Keratinocyte (primary cell): ENCODE measurements at regions not wholly inside any gene's neighbourhood (a gene's known extent, or its start where the extent isn't known, plus 50 kb on each side); places are given as distances from the start of the nearest gene placed in this dataset.

Source experiments
- DNase-seq: peaks from one replicate; pipeline ENCODE4 v3.0.0-alpha.2; 2011; ENCODE audit warnings: low read depth, missing footprints, low spot score
- FAIRE-seq: peaks from 2 replicates; lab custom pipeline; 2011; peaks lifted over from hg19 to GRCh38; lab: Jason Lieb, UNC
- H2AFZ ChIP-seq: 2 replicates; pipeline ENCODE4 v1.6.0; 2012; ENCODE audit warnings: low read length, control low read depth, inconsistent platforms; ENCODE audit not compliant: control insufficient read depth
- H3K27ac ChIP-seq: 2 replicates; pipeline ENCODE4 v1.5.1; 2011; ENCODE audit warnings: low read length; ENCODE audit not compliant: control insufficient read depth, insufficient read depth
- H3K27me3 ChIP-seq: 3 replicates; pipeline ENCODE4 v1.6.0; 2011; ENCODE audit warnings: low read length; ENCODE audit not compliant: control insufficient read depth, insufficient read depth; ENCODE audit errors: extremely low read depth
- H3K36me3 ChIP-seq, 2 experiments: 2 replicates in 1 of 2; 3 replicates in 1 of 2; pipeline ENCODE4 v1.5.1; 2011; ENCODE audit warnings: low read length in 2 of 2, mild to moderate bottlenecking in 1 of 2; ENCODE audit not compliant: control insufficient read depth in 2 of 2, insufficient read depth in 2 of 2; ENCODE audit errors: extremely low read depth in 1 of 2
- H3K4me1 ChIP-seq: 3 replicates; pipeline ENCODE4 v1.5.1; 2011; ENCODE audit warnings: low read length; ENCODE audit not compliant: control insufficient read depth, insufficient read depth; ENCODE audit errors: extremely low read depth
- H3K4me2 ChIP-seq: 3 replicates; pipeline ENCODE4 v1.6.0; 2011; ENCODE audit warnings: low read depth, low read length; ENCODE audit not compliant: control insufficient read depth, insufficient read depth; ENCODE audit errors: extremely low read depth
- H3K4me3 ChIP-seq, 3 experiments: fragments of 200-600 bp in 1 of 3; sonication (generic) in 1 of 3; 2 replicates in 2 of 3; 3 replicates in 1 of 3; pipeline ENCODE4 v1.5.1; 2011 to 2016; ENCODE audit warnings: low read length in 3 of 3, mild to moderate bottlenecking in 3 of 3, control low read depth in 2 of 3, inconsistent platforms in 1 of 3, low read depth in 1 of 3, mixed read lengths in 1 of 3, mixed run types in 1 of 3, moderate library complexity in 1 of 3; ENCODE audit not compliant: control insufficient read depth in 2 of 3, insufficient read depth in 2 of 3; ENCODE audit errors: extremely low read depth in 1 of 3
- H3K79me2 ChIP-seq: 2 replicates; pipeline ENCODE4 v1.6.0; 2012; ENCODE audit warnings: low read length; ENCODE audit not compliant: control insufficient read depth, insufficient read depth
- H3K9ac ChIP-seq: 3 replicates; pipeline ENCODE4 v1.6.0; 2011; ENCODE audit warnings: low read length; ENCODE audit not compliant: control insufficient read depth, insufficient read depth; ENCODE audit errors: extremely low read depth
- H3K9me1 ChIP-seq: 3 replicates; pipeline ENCODE4 v1.6.0; 2011; ENCODE audit warnings: low read length; ENCODE audit not compliant: control insufficient read depth, insufficient read depth; ENCODE audit errors: extremely low read depth
- H3K9me3 ChIP-seq: 2 replicates; pipeline ENCODE4 v1.5.1; 2012; ENCODE audit warnings: low read depth, low read length; ENCODE audit not compliant: control insufficient read depth
- H4K20me1 ChIP-seq: 3 replicates; pipeline ENCODE4 v1.6.0; 2011; ENCODE audit warnings: low read length; ENCODE audit not compliant: control insufficient read depth, insufficient read depth; ENCODE audit errors: extremely low read depth
- EZH2 ChIP-seq: IDR thresholded peaks from one replicate; pipeline ENCODE4 v1.6.1; 2012; ENCODE audit warnings: inconsistent platforms, mild to moderate bottlenecking, low read length, moderate library complexity
- dilution Hi-C: fragments of 300-500 bp; cut with MboI; formaldehyde crosslinking; loops from one replicate; pipeline ENCODE4 v1.7.0; 2020; ENCODE audit warnings: low sequenced_read_pairs; ENCODE audit not compliant: extremely low pct_ligation_motif_present
- TF ChIP-seq, protein P1 (sequence below), 3 experiments: IDR thresholded peaks in 1 of 3; conservative IDR thresholded peaks in 1 of 3; optimal IDR thresholded peaks in 1 of 3; 2 replicates in 2 of 3; 3 replicates in 1 of 3; pipeline versions ENCODE3 to v1.5.1; 2011; ENCODE audit warnings: low read length in 3 of 3, mild to moderate bottlenecking in 3 of 3, moderate library complexity in 2 of 3, control low read depth in 1 of 3, inconsistent platforms in 1 of 3; ENCODE audit not compliant: insufficient read depth in 2 of 3; ENCODE audit errors: extremely low read depth in 1 of 3

DNA sequence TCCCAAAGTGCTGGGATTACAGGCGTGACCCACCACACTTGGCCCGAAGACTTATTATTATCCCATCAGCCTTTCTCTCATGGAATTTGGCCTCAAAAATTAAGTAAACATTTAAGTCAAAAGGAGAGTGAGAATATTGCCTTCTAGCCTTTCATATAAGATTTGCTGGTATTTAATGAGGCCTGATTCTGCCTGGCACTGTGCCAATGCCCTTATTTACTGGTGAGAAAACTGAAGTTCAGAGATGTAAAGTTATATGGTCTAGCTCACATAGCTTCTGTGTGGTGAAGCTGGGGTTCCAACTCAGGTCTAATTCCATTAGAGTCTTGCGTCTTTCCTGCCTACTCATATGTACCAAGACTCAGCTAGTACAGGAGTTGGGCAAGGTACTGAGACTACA is 260.2 kb downstream of the SDHAF3 start:
- Histone ChIP-seq H3K27ac (no peak overlapping the region), H2AFZ (no peak overlapping the region), H4K20me1 (no peaks in the 10 kb centered on the region), H3K4me2 (no peak overlapping the region), H3K9me3 (no peaks in the 10 kb centered on the region), H3K4me3 (no peak overlapping the region), H3K9ac (no peak overlapping the region), H3K9me1 (no peaks in the 10 kb centered on the region), H3K79me2 (no peaks in the 10 kb centered on the region), H3K4me1 (no peaks in the 10 kb centered on the region), H3K36me3 (no peaks in the 10 kb centered on the region), H3K27me3 (no peaks in the 10 kb centered on the region)
- no peak for FAIRE-seq
- TF ChIP-seq, protein P1, sequence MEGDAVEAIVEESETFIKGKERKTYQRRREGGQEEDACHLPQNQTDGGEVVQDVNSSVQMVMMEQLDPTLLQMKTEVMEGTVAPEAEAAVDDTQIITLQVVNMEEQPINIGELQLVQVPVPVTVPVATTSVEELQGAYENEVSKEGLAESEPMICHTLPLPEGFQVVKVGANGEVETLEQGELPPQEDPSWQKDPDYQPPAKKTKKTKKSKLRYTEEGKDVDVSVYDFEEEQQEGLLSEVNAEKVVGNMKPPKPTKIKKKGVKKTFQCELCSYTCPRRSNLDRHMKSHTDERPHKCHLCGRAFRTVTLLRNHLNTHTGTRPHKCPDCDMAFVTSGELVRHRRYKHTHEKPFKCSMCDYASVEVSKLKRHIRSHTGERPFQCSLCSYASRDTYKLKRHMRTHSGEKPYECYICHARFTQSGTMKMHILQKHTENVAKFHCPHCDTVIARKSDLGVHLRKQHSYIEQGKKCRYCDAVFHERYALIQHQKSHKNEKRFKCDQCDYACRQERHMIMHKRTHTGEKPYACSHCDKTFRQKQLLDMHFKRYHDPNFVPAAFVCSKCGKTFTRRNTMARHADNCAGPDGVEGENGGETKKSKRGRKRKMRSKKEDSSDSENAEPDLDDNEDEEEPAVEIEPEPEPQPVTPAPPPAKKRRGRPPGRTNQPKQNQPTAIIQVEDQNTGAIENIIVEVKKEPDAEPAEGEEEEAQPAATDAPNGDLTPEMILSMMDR (optimal IDR thresholded peaks at IDR 0.05 in 1 of 3, IDR thresholded peaks at IDR 0.05 in 1 of 3, conservative IDR thresholded peaks at IDR 0.05 in 1 of 3; ENCODE audit: extremely low read depth in 1 of 3, insufficient read depth in 2 of 3, low read length in 3 of 3) = no peak
- no peak for TF ChIP-seq EZH2
- dilution Hi-C loops = no loop called here
- no peak for DNase-seq

DNA sequence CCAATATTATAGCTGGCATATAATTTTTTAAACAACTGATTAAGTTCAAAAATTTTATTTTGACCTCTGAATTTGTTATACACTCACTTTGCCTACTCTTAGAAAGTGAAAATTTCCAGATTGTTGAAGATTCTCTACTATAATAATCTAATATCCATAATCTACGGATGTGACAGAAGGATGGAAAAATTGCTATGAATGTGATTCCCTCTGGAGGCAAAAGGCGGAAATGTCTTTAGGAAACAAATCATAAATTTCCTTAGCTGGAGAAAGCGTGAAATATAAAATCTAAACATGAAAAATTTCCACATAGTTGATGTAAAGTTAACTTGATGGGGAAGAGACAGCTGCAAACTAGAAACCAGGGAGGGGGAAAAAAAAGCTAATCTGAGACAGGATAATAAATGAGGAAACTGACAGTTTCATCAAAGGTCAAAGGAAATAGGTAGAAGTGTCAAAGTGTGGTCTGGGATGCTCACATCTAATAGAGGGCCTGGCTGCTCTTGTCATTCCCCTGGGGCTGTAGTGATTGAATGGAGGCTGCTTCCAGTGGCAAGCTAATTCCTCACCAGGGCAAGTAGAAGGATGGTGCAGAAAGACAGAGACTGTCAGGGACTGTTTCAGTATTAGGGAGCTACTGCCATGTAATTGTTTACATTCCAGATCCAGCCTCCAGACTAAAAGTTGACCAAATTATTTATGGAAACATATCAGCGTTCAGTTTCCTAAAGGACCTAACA is 264.5 kb downstream of the SDHAF3 start:
- no peaks in the 10 kb centered on the region for H3K4me1 ChIP-seq
- no peak for FAIRE-seq
- no peak overlapping the region for H3K9ac ChIP-seq
- H3K79me2 ChIP-seq = no peaks in the 10 kb centered on the region
- no peaks in the 10 kb centered on the region for H3K36me3 ChIP-seq
- dilution Hi-C loops = no loop called here
- H3K9me1 ChIP-seq = no peaks in the 10 kb centered on the region
- no peak overlapping the region for H2AFZ ChIP-seq
- no peak for DNase-seq
- H4K20me1 ChIP-seq = no peaks in the 10 kb centered on the region
- H3K9me3 ChIP-seq = no peaks in the 10 kb centered on the region
- no peak overlapping the region for H3K4me3 ChIP-seq
- H3K27me3 ChIP-seq = no peaks in the 10 kb centered on the region
- no peak overlapping the region for H3K4me2 ChIP-seq
- TF ChIP-seq, protein P1 (optimal IDR thresholded peaks at IDR 0.05 in 1 of 3, IDR thresholded peaks at IDR 0.05 in 1 of 3, conservative IDR thresholded peaks at IDR 0.05 in 1 of 3; ENCODE audit: extremely low read depth in 1 of 3, insufficient read depth in 2 of 3, low read length in 3 of 3) = no peak
- TF ChIP-seq EZH2 = no peak
- H3K27ac ChIP-seq = no peak overlapping the region
